HFF-Myc (cell line): ENCODE measurements at regions not wholly inside any gene's neighbourhood (a gene's known extent, or its start where the extent isn't known, plus 50 kb on each side); places are given as distances from the start of the nearest gene placed in this dataset.

Experiments used
- DNase-seq: peaks from one replicate; pipeline ENCODE4 v3.0.0-alpha.2; 2011; ENCODE audit warnings: low read depth; ENCODE audit errors: extremely low read depth
- H3K4me3 ChIP-seq: replicated peaks from 2 replicates; pipeline ENCODE4 v1.5.1; 2011; ENCODE audit warnings: low read depth, mild to moderate bottlenecking, control low read depth, low read length
- TF ChIP-seq, protein P1 (sequence below): IDR thresholded peaks from 2 replicates; pipeline ENCODE4 v1.5.1; 2012; ENCODE audit warnings: mild to moderate bottlenecking, low read depth, low read length, control low read depth; ENCODE audit errors: missing control alignments

DNA sequence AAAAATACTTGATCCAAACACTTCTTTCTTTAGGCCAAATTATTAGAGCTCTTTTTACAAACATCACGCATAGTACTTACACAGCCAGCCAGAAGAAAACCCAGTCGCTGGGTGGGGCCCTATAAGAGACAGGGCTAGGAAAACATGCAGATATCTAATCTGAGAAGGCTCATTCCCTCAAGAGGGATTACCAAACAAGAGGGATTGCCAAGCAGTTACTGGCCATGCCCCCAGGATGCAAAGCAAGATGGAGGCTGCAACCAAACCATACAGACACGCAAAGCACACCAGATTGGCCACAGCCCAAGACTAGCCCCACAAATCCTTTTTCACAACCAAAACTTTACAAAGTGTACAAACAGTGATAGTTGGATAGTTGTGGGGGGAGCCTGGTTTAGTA is 1235.4 kb upstream of the GJE1 start:
- TF ChIP-seq, protein P1, sequence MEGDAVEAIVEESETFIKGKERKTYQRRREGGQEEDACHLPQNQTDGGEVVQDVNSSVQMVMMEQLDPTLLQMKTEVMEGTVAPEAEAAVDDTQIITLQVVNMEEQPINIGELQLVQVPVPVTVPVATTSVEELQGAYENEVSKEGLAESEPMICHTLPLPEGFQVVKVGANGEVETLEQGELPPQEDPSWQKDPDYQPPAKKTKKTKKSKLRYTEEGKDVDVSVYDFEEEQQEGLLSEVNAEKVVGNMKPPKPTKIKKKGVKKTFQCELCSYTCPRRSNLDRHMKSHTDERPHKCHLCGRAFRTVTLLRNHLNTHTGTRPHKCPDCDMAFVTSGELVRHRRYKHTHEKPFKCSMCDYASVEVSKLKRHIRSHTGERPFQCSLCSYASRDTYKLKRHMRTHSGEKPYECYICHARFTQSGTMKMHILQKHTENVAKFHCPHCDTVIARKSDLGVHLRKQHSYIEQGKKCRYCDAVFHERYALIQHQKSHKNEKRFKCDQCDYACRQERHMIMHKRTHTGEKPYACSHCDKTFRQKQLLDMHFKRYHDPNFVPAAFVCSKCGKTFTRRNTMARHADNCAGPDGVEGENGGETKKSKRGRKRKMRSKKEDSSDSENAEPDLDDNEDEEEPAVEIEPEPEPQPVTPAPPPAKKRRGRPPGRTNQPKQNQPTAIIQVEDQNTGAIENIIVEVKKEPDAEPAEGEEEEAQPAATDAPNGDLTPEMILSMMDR = no peak
- no peak for DNase-seq
- H3K4me3 ChIP-seq = no peak overlapping the region

DNA sequence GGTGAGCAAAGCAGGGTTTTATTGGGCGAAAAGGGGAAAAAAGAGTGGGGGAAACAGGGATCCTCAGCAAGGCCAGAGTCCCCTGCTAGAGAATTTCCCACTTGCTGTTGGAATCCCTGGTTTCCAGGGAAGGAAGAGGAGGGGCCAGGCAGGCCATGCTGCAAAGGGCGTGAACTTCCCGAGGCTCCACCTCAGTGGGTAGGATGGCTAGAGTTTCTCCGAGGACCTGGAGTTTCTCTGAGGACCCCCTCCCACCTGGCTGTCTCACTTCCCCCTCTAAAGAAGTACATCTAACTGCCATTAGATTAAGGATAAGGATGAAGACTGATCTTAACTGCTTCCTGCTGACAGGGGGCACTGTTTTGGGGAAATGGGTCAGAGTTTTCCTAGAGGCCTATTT is 1239.3 kb upstream of the GJE1 start:
- no peak overlapping the region for H3K4me3 ChIP-seq
- TF ChIP-seq, protein P1 = no peak
- no peak for DNase-seq

DNA sequence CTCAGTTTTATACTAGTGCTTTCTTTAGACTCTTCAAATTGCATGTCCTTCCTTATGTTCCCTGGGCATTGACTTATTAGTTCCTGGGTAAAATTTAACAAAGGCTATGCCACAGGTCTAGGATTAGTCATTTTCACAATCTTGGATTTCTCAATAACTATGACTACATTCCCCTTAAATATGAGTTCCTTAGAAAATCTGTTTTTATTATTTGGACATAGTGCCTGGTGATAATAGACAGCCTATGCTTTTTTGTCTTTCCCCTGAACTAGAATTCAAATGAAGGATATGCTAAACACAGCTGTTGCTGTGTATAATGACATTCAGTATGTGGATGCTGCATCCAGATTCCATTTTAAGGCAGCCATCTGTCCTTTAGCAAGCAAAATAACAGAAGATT is 1252.8 kb upstream of the GJE1 start:
- TF ChIP-seq, protein P1 = no peak
- no peak overlapping the region for H3K4me3 ChIP-seq
- no peak for DNase-seq

DNA sequence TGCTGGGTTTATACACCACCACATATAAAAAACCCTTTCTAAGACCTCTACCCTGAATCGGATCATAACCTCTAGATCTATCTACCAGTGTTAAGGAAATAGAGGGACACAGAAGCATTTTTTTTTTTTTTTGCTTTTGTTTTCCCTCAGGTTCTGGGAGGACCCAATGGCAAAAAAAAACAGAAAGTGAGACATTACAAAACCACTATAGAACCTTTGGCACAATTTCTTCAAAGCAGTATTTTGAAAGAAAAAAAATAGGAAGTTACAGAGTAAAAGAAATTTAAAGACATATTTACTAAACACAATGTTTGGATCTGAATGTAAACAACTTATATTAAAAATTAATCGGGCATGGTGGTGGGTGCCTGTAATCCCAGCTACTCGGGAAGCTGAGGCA is 1258.7 kb upstream of the GJE1 start:
- TF ChIP-seq, protein P1 = no peak
- DNase-seq = no peak
- H3K4me3 ChIP-seq = no peak overlapping the region

DNA sequence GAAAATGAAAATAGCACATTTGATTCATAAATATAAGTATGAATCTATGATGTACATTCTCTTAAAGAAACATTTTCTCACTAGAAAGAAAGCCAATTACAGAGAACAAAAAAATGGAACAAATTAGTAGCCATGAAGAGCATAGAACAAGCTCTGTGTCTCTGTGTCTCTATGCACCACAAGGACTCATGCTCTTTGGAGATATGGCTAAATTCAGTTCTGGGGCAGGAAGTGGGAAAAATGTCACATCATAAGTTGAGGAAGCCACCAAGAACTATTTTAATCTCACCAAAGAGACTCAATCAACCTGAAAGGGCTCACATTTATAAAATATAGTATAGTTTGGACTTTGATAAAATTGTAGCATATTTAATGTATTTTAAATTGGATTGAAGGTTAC is 1259.8 kb upstream of the GJE1 start:
- H3K4me3 ChIP-seq = no peak overlapping the region
- DNase-seq = no peak
- TF ChIP-seq, protein P1 = no peak

DNA sequence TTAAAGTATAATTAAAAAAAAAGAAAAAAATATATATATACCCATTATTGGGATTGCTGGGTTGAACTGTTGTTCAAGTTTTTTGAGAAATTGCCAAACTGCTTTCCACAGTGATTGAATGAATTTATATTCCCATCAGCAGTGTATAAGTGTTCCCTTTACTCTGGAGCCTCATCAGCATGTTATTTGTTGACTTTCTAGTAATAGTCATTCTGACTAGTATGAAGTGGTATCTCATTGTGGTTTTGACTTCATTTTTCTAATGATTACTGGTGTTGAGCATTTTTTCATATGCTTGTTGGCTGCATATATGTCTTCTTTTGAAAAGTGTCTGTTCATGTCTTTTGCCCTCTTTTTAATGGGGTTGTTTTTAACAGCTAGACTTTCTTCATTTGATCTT is 1260.8 kb upstream of the GJE1 start:
- H3K4me3 ChIP-seq = no peak overlapping the region
- DNase-seq = no peak
- TF ChIP-seq, protein P1 = no peak

DNA sequence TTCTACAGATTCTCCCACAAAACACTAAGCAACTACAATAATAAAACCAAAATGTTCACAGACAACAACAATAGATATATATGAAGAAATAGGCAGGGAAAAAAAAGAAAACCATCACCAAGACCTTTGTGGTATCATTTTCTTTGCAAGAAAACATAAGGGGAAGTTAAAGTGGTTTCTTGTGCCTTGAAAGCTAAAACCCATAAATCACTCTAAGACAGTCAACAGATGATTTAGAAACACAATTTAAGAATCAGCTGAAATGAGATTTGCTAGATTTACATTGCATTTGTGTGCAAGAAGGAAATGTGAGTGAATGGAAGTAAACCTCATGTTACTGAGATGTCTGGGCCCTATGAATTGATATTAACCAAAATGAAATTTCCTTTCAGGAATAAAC is 1265.4 kb upstream of the GJE1 start:
- H3K4me3 ChIP-seq = no peak overlapping the region
- TF ChIP-seq, protein P1 = no peak
- no peak for DNase-seq
